Colon (tissue), 2 donors: ENCODE measurements at regions not wholly inside any gene's neighbourhood (a gene's known extent, or its start where the extent isn't known, plus 50 kb on each side); places are given as distances from the start of the nearest gene placed in this dataset.

Experiments
- FAIRE-seq: peaks from 2 replicates; lab custom pipeline; 2012; peaks lifted over from hg19 to GRCh38; lab: Jason Lieb, UNC
- donor health status: control.
- donor health status: control.

GRCh38 chr15:81774309-81774708, 271.5 kb downstream of the MEX3B start:
- no peak for FAIRE-seq

- no peak for FAIRE-seq
Observed at GRCh38 chr15:81768773-81769172, 277.0 kb downstream of the MEX3B start.

- no peak for FAIRE-seq
Observed at GRCh38 chr15:81766829-81767475, 278.9 kb downstream of the MEX3B start.

GRCh38 chr15:81765816-81766215, 280.0 kb downstream of the MEX3B start:
- FAIRE-seq, result no peak

- no peak for FAIRE-seq
Observed at GRCh38 chr15:81763304-81763703, 282.5 kb downstream of the MEX3B start.

GRCh38 chr15:81760686-81761085, 285.1 kb downstream of the MEX3B start:
- no peak for FAIRE-seq

- FAIRE-seq, result no peak
Observed at GRCh38 chr15:81758818-81759284, 287.0 kb downstream of the MEX3B start.

GRCh38 chr15:81755626-81756025, 290.2 kb downstream of the MEX3B start:
- FAIRE-seq, result no peak

- no peak for FAIRE-seq
Observed at GRCh38 chr15:81754078-81754477, 291.7 kb downstream of the MEX3B start.

GRCh38 chr15:81752974-81753373, 292.8 kb downstream of the MEX3B start:
- no peak for FAIRE-seq

GRCh38 chr15:81752546-81752942, 293.3 kb downstream of the MEX3B start:
- no peak for FAIRE-seq

GRCh38 chr15:81751816-81752545, 293.8 kb downstream of the MEX3B start:
- FAIRE-seq, result no peak

GRCh38 chr15:81751256-81751655, 294.6 kb downstream of the MEX3B start:
- no peak for FAIRE-seq

GRCh38 chr15:81749716-81750375, 296.0 kb downstream of the MEX3B start:
- no peak for FAIRE-seq

GRCh38 chr15:81747482-81747881, 298.3 kb downstream of the MEX3B start:
- FAIRE-seq, result no peak

- FAIRE-seq, result no peak
Observed at GRCh38 chr15:81747026-81747425, 298.8 kb downstream of the MEX3B start.

GRCh38 chr15:81744364-81744763, 301.5 kb downstream of the MEX3B start:
- no peak for FAIRE-seq

GRCh38 chr15:81740416-81740815, 305.4 kb downstream of the MEX3B start:
- FAIRE-seq, result no peak

- FAIRE-seq, result no peak
Observed at GRCh38 chr15:81729340-81729739, 316.5 kb downstream of the MEX3B start.

- FAIRE-seq, result no peak
Observed at GRCh38 chr15:81728726-81729125, 317.1 kb downstream of the MEX3B start.

GRCh38 chr15:81725590-81725989, 320.2 kb downstream of the MEX3B start:
- FAIRE-seq, result no peak

GRCh38 chr15:81724536-81724935, 321.3 kb downstream of the MEX3B start:
- FAIRE-seq, result no peak

- FAIRE-seq, result no peak
Observed at GRCh38 chr15:81723701-81724100, 322.1 kb downstream of the MEX3B start.
